ENCODE measurements at regions not wholly inside any gene's neighbourhood (a gene's known extent, or its start where the extent isn't known, plus 50 kb on each side); places are given as distances from the start of the nearest gene placed in this dataset.

- no CpG with 5 or more reads among the region's 6 CpGs for WGBS (ENCODE audit: insufficient coverage, low lambda C conversion rate)
- no peak overlapping the region for H3K27ac ChIP-seq (ENCODE audit: low read length)
Measured at GRCh38 chr1:90193116-90193515, 198.2 kb downstream of the ZNF326 start.

GRCh38 chr1:90192408-90192807 lies 197.5 kb downstream of the ZNF326 start:
- H3K4me3 ChIP-seq (ENCODE audit: low read length): no peak overlapping the region
- H3K27ac ChIP-seq (ENCODE audit: low read length): no peak overlapping the region
- no peaks in the 10 kb centered on the region for H3K27me3 ChIP-seq (ENCODE audit: control insufficient read depth, insufficient read depth, low read length)
- H3K4me1 ChIP-seq (ENCODE audit: control insufficient read depth, insufficient read depth, low read length): no peaks in the 10 kb centered on the region
- WGBS (ENCODE audit: insufficient coverage, low lambda C conversion rate): no CpG with 5 or more reads among the region's 2 CpGs
- H3K36me3 ChIP-seq (ENCODE audit: control insufficient read depth, insufficient read depth, low read length): no peaks in the 10 kb centered on the region
- no peak for DNase-seq
- no peaks in the 10 kb centered on the region for H3K9me3 ChIP-seq (ENCODE audit: control insufficient read depth, low read depth, low read length)

More at GRCh38 chr1:90193116-90193515, 198.2 kb downstream of the ZNF326 start:
- no peaks in the 10 kb centered on the region for H3K4me1 ChIP-seq (ENCODE audit: control insufficient read depth, insufficient read depth, low read length)
- no peak overlapping the region for H3K4me3 ChIP-seq (ENCODE audit: low read length)
- DNase-seq: no peak
- no peaks in the 10 kb centered on the region for H3K36me3 ChIP-seq (ENCODE audit: control insufficient read depth, insufficient read depth, low read length)
- H3K9me3 ChIP-seq (ENCODE audit: control insufficient read depth, low read depth, low read length): no peaks in the 10 kb centered on the region
- no peaks in the 10 kb centered on the region for H3K27me3 ChIP-seq (ENCODE audit: control insufficient read depth, insufficient read depth, low read length)

- no peaks in the 10 kb centered on the region for H3K27me3 ChIP-seq (ENCODE audit: control insufficient read depth, insufficient read depth, low read length)
- no peak for DNase-seq
- H3K36me3 ChIP-seq (ENCODE audit: control insufficient read depth, insufficient read depth, low read length): no peaks in the 10 kb centered on the region
- no peaks in the 10 kb centered on the region for H3K4me1 ChIP-seq (ENCODE audit: control insufficient read depth, insufficient read depth, low read length)
- no peak overlapping the region for H3K4me3 ChIP-seq (ENCODE audit: low read length)
- no peak overlapping the region for H3K27ac ChIP-seq (ENCODE audit: low read length)
- no peaks in the 10 kb centered on the region for H3K9me3 ChIP-seq (ENCODE audit: control insufficient read depth, low read depth, low read length)
Measured at GRCh38 chr1:90190523-90190922, 195.6 kb downstream of the ZNF326 start.

- Histone ChIP-seq H3K9me3 (ENCODE audit: control insufficient read depth, low read depth, low read length) (no peaks in the 10 kb centered on the region), H3K36me3 (ENCODE audit: control insufficient read depth, insufficient read depth, low read length) (no peaks in the 10 kb centered on the region), H3K27ac (ENCODE audit: low read length) (no peak overlapping the region), H3K4me3 (ENCODE audit: low read length) (no peak overlapping the region), H3K27me3 (ENCODE audit: control insufficient read depth, insufficient read depth, low read length) (no peaks in the 10 kb centered on the region), H3K4me1 (ENCODE audit: control insufficient read depth, insufficient read depth, low read length) (no peaks in the 10 kb centered on the region)
- no peak for DNase-seq
- no CpG with 5 or more reads among the region's 4 CpGs for WGBS (ENCODE audit: insufficient coverage, low lambda C conversion rate)
Measured at GRCh38 chr1:90189889-90190288, 195.0 kb downstream of the ZNF326 start.

GRCh38 chr1:90187323-90187585 lies 192.3 kb downstream of the ZNF326 start:
- 80% methylated on average over 1 of the region's 2 CpGs for WGBS (ENCODE audit: insufficient coverage, low lambda C conversion rate)
- Histone ChIP-seq H3K27ac (ENCODE audit: low read length) (no peak overlapping the region), H3K4me1 (ENCODE audit: control insufficient read depth, insufficient read depth, low read length) (no peaks in the 10 kb centered on the region), H3K27me3 (ENCODE audit: control insufficient read depth, insufficient read depth, low read length) (no peaks in the 10 kb centered on the region), H3K4me3 (ENCODE audit: low read length) (no peak overlapping the region), H3K36me3 (ENCODE audit: control insufficient read depth, insufficient read depth, low read length) (no peaks in the 10 kb centered on the region), H3K9me3 (ENCODE audit: control insufficient read depth, low read depth, low read length) (no peaks in the 10 kb centered on the region)
- no peak for DNase-seq

- no peaks in the 10 kb centered on the region for H3K36me3 ChIP-seq (ENCODE audit: control insufficient read depth, insufficient read depth, low read length)
- no peak for DNase-seq
- no peaks in the 10 kb centered on the region for H3K4me1 ChIP-seq (ENCODE audit: control insufficient read depth, insufficient read depth, low read length)
- no peak overlapping the region for H3K27ac ChIP-seq (ENCODE audit: low read length)
- no peaks in the 10 kb centered on the region for H3K9me3 ChIP-seq (ENCODE audit: control insufficient read depth, low read depth, low read length)
- no peak overlapping the region for H3K4me3 ChIP-seq (ENCODE audit: low read length)
- H3K27me3 ChIP-seq (ENCODE audit: control insufficient read depth, insufficient read depth, low read length): no peaks in the 10 kb centered on the region
- WGBS (ENCODE audit: insufficient coverage, low lambda C conversion rate): 80% methylated on average over 1 of the region's 7 CpGs
Measured at GRCh38 chr1:90186506-90187322, 191.8 kb downstream of the ZNF326 start.

GRCh38 chr1:90176530-90176929 lies 181.6 kb downstream of the ZNF326 start:
- Histone ChIP-seq H3K4me3 (ENCODE audit: low read length) (no peak overlapping the region), H3K27ac (ENCODE audit: low read length) (no peak overlapping the region), H3K4me1 (ENCODE audit: control insufficient read depth, insufficient read depth, low read length) (no peaks in the 10 kb centered on the region), H3K36me3 (ENCODE audit: control insufficient read depth, insufficient read depth, low read length) (no peaks in the 10 kb centered on the region), H3K27me3 (ENCODE audit: control insufficient read depth, insufficient read depth, low read length) (no peaks in the 10 kb centered on the region), H3K9me3 (ENCODE audit: control insufficient read depth, low read depth, low read length) (no peaks in the 10 kb centered on the region)
- WGBS (ENCODE audit: insufficient coverage, low lambda C conversion rate): 17% methylated on average over 1 of the region's 2 CpGs
- DNase-seq: peak in 1 of 2 donors; percentile 3

GRCh38 chr1:90175490-90176167 lies 180.7 kb downstream of the ZNF326 start:
- peak in 1 of 2 donors; percentile 7 for DNase-seq
- Histone ChIP-seq H3K27me3 (ENCODE audit: control insufficient read depth, insufficient read depth, low read length) (no peaks in the 10 kb centered on the region), H3K4me1 (ENCODE audit: control insufficient read depth, insufficient read depth, low read length) (no peaks in the 10 kb centered on the region), H3K4me3 (ENCODE audit: low read length) (no peak overlapping the region), H3K27ac (ENCODE audit: low read length) (no peak overlapping the region), H3K36me3 (ENCODE audit: control insufficient read depth, insufficient read depth, low read length) (no peaks in the 10 kb centered on the region), H3K9me3 (ENCODE audit: control insufficient read depth, low read depth, low read length) (no peaks in the 10 kb centered on the region)
- WGBS (ENCODE audit: insufficient coverage, low lambda C conversion rate): 80% methylated on average over 1 of the region's 3 CpGs

GRCh38 chr1:90174246-90174645 lies 179.3 kb downstream of the ZNF326 start:
- Histone ChIP-seq H3K27ac (ENCODE audit: low read length) (no peak overlapping the region), H3K9me3 (ENCODE audit: control insufficient read depth, low read depth, low read length) (no peaks in the 10 kb centered on the region), H3K36me3 (ENCODE audit: control insufficient read depth, insufficient read depth, low read length) (no peaks in the 10 kb centered on the region), H3K4me3 (ENCODE audit: low read length) (no peak overlapping the region), H3K27me3 (ENCODE audit: control insufficient read depth, insufficient read depth, low read length) (no peaks in the 10 kb centered on the region), H3K4me1 (ENCODE audit: control insufficient read depth, insufficient read depth, low read length) (no peaks in the 10 kb centered on the region)
- no CpG with 5 or more reads among the region's 1 CpG for WGBS (ENCODE audit: insufficient coverage, low lambda C conversion rate)
- no peak for DNase-seq

GRCh38 chr1:90162216-90162615 lies 167.3 kb downstream of the ZNF326 start:
- no peak for DNase-seq
- H3K9me3 ChIP-seq (ENCODE audit: control insufficient read depth, low read depth, low read length): peaks cover 3% of the 10 kb centered on the region
- no peaks in the 10 kb centered on the region for H3K4me1 ChIP-seq (ENCODE audit: control insufficient read depth, insufficient read depth, low read length)
- H3K27ac ChIP-seq (ENCODE audit: low read length): no peak overlapping the region
- H3K27me3 ChIP-seq (ENCODE audit: control insufficient read depth, insufficient read depth, low read length): no peaks in the 10 kb centered on the region
- H3K36me3 ChIP-seq (ENCODE audit: control insufficient read depth, insufficient read depth, low read length): no peaks in the 10 kb centered on the region
- no CpG with 5 or more reads among the region's 3 CpGs for WGBS (ENCODE audit: insufficient coverage, low lambda C conversion rate)
- no peak overlapping the region for H3K4me3 ChIP-seq (ENCODE audit: low read length)

GRCh38 chr1:90161625-90162024 lies 166.7 kb downstream of the ZNF326 start:
- no peaks in the 10 kb centered on the region for H3K27me3 ChIP-seq (ENCODE audit: control insufficient read depth, insufficient read depth, low read length)
- DNase-seq: no peak
- H3K4me1 ChIP-seq (ENCODE audit: control insufficient read depth, insufficient read depth, low read length): no peaks in the 10 kb centered on the region
- no peaks in the 10 kb centered on the region for H3K36me3 ChIP-seq (ENCODE audit: control insufficient read depth, insufficient read depth, low read length)
- no CpG with 5 or more reads among the region's 1 CpG for WGBS (ENCODE audit: insufficient coverage, low lambda C conversion rate)
- no peaks in the 10 kb centered on the region for H3K9me3 ChIP-seq (ENCODE audit: control insufficient read depth, low read depth, low read length)
- H3K4me3 ChIP-seq (ENCODE audit: low read length): no peak overlapping the region
- H3K27ac ChIP-seq (ENCODE audit: low read length): no peak overlapping the region
